ES-I3 (cell line): ENCODE measurements at regions not wholly inside any gene's neighbourhood (a gene's known extent, or its start where the extent isn't known, plus 50 kb on each side); places are given as distances from the start of the nearest gene placed in this dataset.

ENCODE experiments used
- H3K36me3 ChIP-seq: 2 replicates; pipeline ENCODE4 v1.6.1; 2013; ENCODE audit warnings: mild to moderate bottlenecking, low read length, control low read depth, moderate library complexity; ENCODE audit not compliant: insufficient read depth
- H3K4me1 ChIP-seq: 2 replicates; pipeline ENCODE4 v1.6.1; 2013; ENCODE audit warnings: mild to moderate bottlenecking, control low read depth, low read length; ENCODE audit not compliant: insufficient read depth
- H3K9ac ChIP-seq: 2 replicates; pipeline ENCODE4 v1.6.1; 2013; ENCODE audit warnings: low read depth, mild to moderate bottlenecking, low read length, moderate library complexity
- H3K9me3 ChIP-seq: 2 replicates; pipeline ENCODE4 v1.6.1; 2013; ENCODE audit warnings: mild to moderate bottlenecking, low read length, moderate library complexity; ENCODE audit not compliant: control insufficient read depth, insufficient read depth

DNA sequence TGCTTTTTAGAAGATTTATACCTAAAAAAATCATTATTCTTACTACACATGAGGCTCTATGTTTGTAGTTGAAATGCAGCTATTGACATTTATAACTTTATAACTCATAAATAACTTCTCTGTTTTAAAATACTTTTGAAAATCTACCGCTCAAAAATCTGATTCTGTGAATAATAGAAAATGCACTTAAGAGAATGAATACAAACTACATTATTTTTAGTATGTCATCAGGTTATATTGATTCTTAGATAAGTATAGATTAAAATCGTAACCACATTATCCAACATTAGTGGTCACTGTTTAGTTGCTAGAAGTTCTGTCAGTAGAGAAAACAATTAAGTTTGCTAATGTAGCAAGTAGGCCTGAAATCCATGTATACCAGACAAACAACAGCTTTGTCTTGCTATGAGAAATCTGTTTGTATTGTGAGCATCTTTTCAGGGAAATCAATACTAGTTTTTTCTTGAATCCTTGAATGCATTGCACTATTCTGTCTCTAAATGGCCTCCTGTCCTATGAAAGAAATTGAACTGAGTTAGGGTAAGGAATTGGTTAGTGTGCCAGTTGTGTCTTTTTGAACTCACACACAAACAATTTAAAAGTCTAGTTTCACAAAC is 116.5 kb upstream of the HDAC9 start:
- Histone ChIP-seq H3K4me1 (no peaks in the 10 kb centered on the region; the same call in 1 of the 2 replicates), H3K36me3 (no peaks in the 10 kb centered on the region), H3K9me3 (no peaks in the 10 kb centered on the region), H3K9ac (no peak overlapping the region)

DNA sequence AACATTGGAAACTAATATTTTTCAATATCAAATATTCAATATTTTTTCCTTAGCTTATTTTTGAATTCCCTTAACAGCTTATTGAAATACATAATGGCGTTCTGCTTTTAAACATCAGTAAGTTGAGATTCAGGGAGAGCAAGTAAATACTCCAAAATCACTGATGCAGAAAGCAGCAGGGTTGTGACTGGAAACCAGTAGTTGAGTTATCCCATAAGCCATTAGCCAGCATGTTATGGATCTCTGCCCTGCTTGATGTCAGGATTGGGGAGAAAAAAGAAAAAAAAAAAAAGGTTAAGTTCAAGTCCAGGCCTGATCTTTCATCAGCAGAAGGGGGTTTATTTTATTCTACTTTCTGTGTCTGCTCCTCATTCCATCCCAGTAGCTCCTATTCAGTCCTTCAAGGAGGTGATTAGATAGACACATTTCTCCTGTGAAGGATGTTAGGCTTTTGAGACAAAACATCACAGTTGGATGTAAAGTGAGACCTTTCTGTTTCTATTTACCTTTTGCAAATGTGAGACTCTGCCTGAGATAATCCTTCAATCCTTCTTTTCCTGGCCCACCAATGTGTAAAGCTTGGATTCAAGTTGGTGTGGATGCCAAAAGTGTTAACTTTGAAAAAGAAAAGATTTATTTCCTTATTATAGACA is 110.9 kb upstream of the HDAC9 start:
- Histone ChIP-seq H3K9ac (no peak overlapping the region), H3K36me3 (no peaks in the 10 kb centered on the region), H3K4me1 (peaks cover 14% of the 10 kb centered on the region; the same call in 1 of the 2 replicates), H3K9me3 (no peaks in the 10 kb centered on the region)

DNA sequence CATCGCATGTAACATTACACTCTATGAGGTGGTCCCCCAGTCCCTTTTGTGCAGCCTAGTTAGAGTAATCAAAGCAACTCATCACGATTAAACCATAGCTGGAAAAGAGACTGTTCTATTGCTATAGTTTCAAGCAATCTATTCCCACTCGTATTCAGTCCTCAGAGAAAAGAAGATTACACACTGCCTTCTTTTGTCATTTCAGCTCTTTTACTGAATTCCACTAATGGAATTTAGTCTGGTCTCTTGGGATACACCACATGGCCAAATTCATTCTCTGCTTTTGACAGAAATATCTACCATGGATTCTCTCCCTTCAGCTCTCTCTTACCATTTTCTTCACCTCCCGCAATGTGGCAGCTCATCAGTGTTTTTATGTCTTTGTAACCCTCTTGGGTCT is 108.9 kb upstream of the HDAC9 start:
- H3K9ac ChIP-seq: no peak overlapping the region
- no peaks in the 10 kb centered on the region for H3K9me3 ChIP-seq
- no peaks in the 10 kb centered on the region for H3K36me3 ChIP-seq
- peaks cover 14% of the 10 kb centered on the region; the same call in 1 of the 2 replicates for H3K4me1 ChIP-seq

DNA sequence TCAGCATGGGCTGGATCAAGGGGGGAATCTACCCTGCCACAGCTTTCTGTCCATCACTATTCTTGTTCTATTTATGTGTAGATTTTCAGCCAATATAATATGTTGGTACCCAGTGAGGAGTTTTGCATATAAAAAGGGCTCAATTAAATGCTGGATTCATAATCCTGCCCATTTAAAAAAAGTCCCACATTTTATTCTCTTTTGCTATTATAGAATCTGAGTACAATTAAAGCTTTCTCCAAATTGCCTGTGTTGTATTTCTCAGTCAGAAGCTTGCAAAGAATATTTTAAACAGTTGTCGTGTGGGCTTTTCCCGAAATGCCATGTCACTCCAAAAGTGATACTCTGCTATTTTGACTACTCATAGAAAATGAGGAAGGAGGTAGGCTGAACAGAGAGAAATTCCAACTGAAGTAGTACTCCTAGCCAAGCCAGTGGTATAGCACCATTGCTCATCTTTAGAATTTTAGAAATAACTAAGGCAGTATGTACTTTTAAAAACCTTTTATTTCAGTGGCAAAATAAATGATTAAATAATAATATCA is 108.3 kb upstream of the HDAC9 start:
- H3K36me3 ChIP-seq: no peaks in the 10 kb centered on the region

DNA sequence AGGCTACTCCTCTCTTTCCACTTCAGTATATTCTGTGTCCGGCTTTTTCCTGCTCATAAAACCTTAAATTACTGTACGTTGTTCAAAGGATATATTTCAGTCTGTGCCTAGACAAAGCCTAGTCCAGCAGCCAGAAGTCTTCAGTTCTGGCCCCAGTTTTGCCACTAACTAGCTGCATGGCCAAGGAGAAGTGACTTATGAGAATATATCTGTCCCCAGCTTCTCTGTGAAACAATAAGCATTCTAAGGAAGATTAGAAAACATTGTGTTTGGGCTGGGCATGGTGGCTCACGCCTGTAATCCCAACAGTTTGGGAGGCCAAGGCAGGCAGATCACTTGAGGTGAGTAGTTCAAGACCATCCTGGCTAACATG is 105.0 kb upstream of the HDAC9 start:
- Histone ChIP-seq H3K9me3 (no peaks in the 10 kb centered on the region), H3K36me3 (no peaks in the 10 kb centered on the region), H3K9ac (no peak overlapping the region), H3K4me1 (peaks cover 3% of the 10 kb centered on the region; the same call in 1 of the 2 replicates)

More for the DNA sequence above, 108.3 kb upstream of the HDAC9 start:
- Histone ChIP-seq H3K4me1 (peaks cover 14% of the 10 kb centered on the region; the same call in 1 of the 2 replicates), H3K9me3 (no peaks in the 10 kb centered on the region), H3K9ac (no peak overlapping the region)

DNA sequence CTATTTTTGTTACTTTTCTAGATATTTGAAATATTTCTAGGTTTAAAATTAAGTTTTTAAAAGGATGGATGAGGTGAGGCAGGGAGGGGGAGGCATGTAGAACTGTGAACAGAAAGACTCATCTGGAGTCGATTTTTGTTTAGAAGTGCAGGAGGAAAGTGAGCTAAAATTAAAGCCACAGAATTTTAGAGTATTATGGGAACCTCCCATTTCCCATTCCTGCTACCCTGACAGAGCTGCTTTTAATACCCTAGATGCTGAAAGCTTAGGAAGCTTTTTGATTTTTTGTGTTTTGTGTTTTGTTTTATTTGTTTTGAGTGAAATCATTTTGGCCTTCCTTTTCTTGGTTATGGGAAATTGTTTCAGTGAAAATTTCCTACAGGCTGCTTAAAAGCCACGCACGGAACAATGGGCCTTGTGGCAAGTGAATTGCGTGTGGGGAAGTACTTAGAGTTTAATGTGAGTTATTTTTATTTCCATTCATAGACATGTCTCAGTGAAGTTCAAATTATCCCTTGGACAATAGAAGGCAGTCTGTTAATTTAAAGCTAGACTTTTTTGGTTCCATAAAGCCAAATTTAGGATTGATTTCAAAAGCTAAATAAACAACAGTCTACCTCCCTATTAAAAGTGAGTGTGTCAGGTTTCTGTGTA is 102.0 kb upstream of the HDAC9 start:
- H3K9me3 ChIP-seq: no peaks in the 10 kb centered on the region
- H3K4me1 ChIP-seq: peaks cover 26% of the 10 kb centered on the region; the same call in 1 of the 2 replicates
- no peak overlapping the region for H3K9ac ChIP-seq
- H3K36me3 ChIP-seq: no peaks in the 10 kb centered on the region

DNA sequence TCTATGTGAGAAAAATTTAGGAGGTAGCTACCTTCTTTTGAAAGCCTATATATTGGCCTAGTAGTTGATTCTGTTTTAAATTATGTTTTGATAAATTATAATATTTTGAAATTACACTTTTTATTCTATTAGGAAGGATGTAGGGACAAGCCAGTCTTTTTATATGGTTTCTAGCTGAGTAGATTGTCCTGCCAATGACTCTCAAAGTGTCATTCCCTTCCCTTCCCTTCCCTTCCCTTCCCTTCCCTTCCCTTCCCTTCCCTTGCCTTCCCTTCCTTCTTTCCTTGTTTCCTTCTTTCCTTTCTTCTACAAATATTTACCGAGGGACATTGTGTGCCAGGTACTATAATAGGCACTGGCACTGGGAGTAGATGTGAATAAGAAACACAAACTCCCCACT is 99.7 kb upstream of the HDAC9 start:
- Histone ChIP-seq H3K36me3 (no peaks in the 10 kb centered on the region), H3K4me1 (peaks cover 37% of the 10 kb centered on the region; the same call in 1 of the 2 replicates), H3K9me3 (no peaks in the 10 kb centered on the region), H3K9ac (no peak overlapping the region)

DNA sequence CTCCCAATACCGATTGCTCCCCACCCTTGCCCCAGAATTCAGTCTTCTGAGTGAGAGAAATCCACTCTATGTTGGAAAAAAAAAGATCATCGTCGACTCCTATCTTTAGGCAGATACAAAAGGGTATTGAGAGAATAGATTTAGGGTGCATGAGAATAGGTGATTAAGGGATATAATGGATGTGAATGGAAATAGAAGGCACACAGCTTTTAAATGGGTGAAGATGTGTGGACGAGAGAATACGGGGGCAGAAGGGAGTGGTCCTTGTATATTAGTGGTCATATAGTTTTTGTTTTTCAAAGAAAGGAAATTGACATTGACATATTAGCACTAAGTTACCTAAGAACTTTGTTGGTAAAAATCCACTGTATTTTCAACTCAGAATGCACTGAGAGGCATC is 98.6 kb upstream of the HDAC9 start:
- Histone ChIP-seq H3K9ac (no peak overlapping the region), H3K36me3 (no peaks in the 10 kb centered on the region), H3K4me1 (peaks cover 37% of the 10 kb centered on the region; the same call in 1 of the 2 replicates), H3K9me3 (no peaks in the 10 kb centered on the region)

DNA sequence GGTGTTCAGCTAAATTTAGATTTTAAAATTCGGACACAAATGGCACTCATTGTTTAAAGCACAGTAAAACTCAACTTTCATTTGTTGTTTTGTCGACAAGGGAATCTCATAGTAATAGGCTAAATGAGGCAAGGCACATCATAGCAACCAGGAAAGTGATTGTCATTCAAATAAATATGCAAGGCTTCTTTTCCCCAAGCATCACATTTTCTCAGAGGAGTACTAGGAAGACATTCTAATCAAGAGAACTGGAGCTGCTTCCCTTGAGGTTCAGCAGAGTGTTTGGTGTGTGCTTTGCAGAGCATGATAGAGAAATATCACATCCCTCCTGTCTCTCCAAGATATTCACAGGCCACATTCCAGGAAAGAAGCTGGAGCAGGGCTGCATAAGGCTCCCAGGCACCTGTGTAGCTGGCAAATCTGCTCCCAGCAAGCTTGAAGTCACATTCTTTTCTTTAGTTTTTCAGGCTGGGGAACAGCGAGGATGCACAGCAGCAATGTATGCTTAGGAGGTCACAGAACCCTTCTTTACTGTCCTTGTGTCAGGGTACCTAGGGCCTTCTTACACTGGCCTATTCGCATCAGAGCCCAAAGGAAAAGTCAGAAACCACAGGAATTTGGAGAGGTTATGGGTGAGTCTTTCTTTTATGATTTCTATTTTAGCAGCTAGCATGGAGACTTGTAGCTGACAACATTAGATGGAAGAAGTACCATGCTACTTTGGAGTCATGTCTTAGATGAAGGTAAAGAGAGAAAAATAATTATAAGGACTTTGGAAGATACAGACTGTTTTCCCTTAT is 95.9 kb upstream of the HDAC9 start:
- Histone ChIP-seq H3K9me3 (no peaks in the 10 kb centered on the region), H3K4me1 (peaks cover 35% of the 10 kb centered on the region; the same call in 1 of the 2 replicates), H3K9ac (no peak overlapping the region), H3K36me3 (no peaks in the 10 kb centered on the region)

DNA sequence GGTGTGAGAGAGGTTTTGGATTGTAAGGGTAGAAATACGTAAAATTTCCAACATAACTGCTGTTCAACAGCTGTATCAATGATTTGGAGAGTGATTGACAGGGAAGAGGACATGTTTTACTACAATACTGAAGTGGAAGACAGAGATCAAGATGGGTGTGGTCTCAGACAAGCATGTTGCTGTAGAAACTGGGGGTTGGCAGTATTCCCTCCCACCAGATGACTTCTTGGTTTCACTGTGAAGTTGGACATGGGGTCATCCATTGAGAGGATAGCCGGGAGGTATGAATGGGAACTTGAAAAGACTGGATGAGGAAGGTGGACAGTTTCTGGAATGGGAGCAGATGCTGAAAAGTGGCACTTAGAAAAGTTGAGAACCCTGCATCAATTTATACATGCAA is 95.3 kb upstream of the HDAC9 start:
- peaks cover 35% of the 10 kb centered on the region; the same call in 1 of the 2 replicates for H3K4me1 ChIP-seq
- H3K36me3 ChIP-seq: no peaks in the 10 kb centered on the region
- no peaks in the 10 kb centered on the region for H3K9me3 ChIP-seq
- H3K9ac ChIP-seq: no peak overlapping the region

DNA sequence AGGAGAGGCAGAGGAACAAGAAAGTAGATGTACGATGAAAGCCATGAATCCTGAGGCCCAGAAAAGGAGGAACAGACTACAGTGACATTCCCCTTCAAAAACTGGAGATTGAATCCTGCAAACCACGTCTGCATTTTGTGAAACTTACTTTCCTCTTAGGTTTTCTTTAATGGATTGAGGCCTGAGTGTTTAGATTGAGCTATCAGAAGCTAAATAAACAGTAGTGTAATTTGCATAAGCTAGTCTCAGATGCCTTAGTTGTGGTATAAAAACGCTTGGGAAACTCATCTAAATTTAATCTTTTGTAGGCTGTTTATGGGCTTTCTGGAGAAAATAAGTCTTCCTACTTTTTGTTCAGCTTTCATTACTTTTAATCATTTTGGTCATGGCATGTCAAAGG is 94.8 kb upstream of the HDAC9 start:
- Histone ChIP-seq H3K4me1 (peaks cover 35% of the 10 kb centered on the region; the same call in 1 of the 2 replicates), H3K9me3 (no peaks in the 10 kb centered on the region), H3K9ac (no peak overlapping the region), H3K36me3 (no peaks in the 10 kb centered on the region)

DNA sequence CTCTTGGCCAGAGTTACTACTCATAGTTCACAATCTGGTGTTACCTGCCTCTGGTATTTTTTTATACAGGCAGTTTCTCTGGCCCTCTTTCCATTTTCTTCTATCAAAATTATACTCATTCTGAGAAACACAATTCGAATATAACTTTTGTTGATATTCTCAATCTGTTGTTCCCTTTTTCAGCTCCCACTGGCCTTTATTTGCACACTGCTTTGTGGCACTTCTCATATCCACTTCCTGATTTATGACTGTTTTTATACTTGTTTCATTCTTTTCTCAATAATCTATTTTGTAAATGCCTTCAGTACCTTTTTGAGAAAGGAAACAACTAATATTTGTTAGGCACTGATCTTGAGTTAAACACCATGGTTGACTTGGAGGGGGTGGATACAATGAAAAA is 93.8 kb upstream of the HDAC9 start:
- Histone ChIP-seq H3K9me3 (no peaks in the 10 kb centered on the region), H3K36me3 (no peaks in the 10 kb centered on the region), H3K4me1 (peaks cover 29% of the 10 kb centered on the region; the same call in 1 of the 2 replicates), H3K9ac (no peak overlapping the region)

DNA sequence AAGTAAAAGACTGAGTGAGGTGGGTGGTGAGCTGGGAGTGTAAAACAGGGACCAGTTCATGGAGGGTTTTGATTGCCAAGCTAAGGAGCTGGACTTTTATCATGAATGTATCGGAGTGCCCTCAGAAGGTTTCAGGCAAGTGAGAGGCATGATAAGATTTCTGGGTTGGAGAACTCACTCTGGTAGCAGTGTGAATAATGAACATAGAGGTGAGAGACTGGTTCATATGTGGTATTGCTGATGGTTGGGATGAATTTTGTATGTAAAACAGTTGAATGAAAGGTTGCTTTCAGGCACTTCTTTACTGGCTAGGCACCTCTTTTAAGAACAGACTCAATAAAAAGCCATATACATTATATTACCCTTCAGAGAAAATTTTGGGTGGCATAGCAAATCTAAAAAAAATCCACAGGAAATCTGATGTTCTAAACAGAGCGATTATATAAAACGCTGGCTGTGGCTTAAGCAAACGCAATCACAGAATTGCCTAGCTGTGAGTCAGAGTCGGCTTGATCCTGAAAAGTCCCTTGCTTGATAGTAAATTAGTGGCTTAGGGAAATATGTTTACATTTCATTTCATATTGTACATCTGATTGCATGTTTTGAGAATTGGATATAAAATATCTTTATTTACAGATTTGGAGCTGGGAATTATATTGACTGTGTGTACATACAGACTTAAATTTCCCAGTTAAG is 92.9 kb upstream of the HDAC9 start:
- H3K36me3 ChIP-seq: no peaks in the 10 kb centered on the region
- no peak overlapping the region for H3K9ac ChIP-seq
- H3K9me3 ChIP-seq: no peaks in the 10 kb centered on the region
- peaks cover 28% of the 10 kb centered on the region; the same call in 1 of the 2 replicates for H3K4me1 ChIP-seq
